H1 (cell line): ENCODE measurements at regions not wholly inside any gene's neighbourhood (a gene's known extent, or its start where the extent isn't known, plus 50 kb on each side); places are given as distances from the start of the nearest gene placed in this dataset.

Experiments used
- CTCF ChIA-PET: fragments of 300-600 bp; sonication (Branson Sonifier 250); formaldehyde crosslinking; loops from one replicate; lab custom pipeline; 2021; ENCODE audit not compliant: partially characterized antibody; lab: Charles Lee
- POLR2A ChIA-PET: fragments of 300-600 bp; sonication (Branson Sonifier 250); formaldehyde crosslinking; loops from one replicate; lab custom pipeline; 2021; ENCODE audit warnings: inconsistent platforms; ENCODE audit not compliant: partially characterized antibody; lab: Charles Lee
- DNase-seq, 2 experiments: peaks; one replicate each; pipeline versions ENCODE4 v3.0.0 to v3.0.0-alpha.2; 2010 to 2022; ENCODE audit warnings: low spot score in 2 of 2, low read depth in 1 of 2, mixed read lengths in 1 of 2
- FAIRE-seq: peaks from 2 replicates; lab custom pipeline; 2011; peaks lifted over from hg19 to GRCh38; lab: Jason Lieb, UNC
- H2AFZ ChIP-seq: 2 replicates; pipeline ENCODE4 v1.8.1; 2012; ENCODE audit warnings: low read length, inconsistent platforms
- H2AK5ac ChIP-seq: 2 replicates; pipeline ENCODE4 v1.6.1; 2013; ENCODE audit warnings: low read depth, low read length
- H2BK120ac ChIP-seq: replicated peaks from 2 replicates; pipeline ENCODE3; 2013; ENCODE audit warnings: low read depth, low read length, inconsistent platforms
- H2BK12ac ChIP-seq: 2 replicates; pipeline ENCODE4 v1.6.1; 2013; ENCODE audit warnings: low read depth, low read length
- H2BK15ac ChIP-seq: 2 replicates; pipeline ENCODE4 v1.6.1; 2013; ENCODE audit warnings: low read length
- H2BK20ac ChIP-seq: 2 replicates; pipeline ENCODE4 v1.6.1; 2013; ENCODE audit warnings: low read length
- H2BK5ac ChIP-seq: 2 replicates; pipeline ENCODE4 v1.6.1; 2013; ENCODE audit warnings: low read depth, low read length
- H3K14ac ChIP-seq: 2 replicates; pipeline ENCODE4 v1.6.1; 2013; ENCODE audit warnings: inconsistent platforms; ENCODE audit not compliant: insufficient read length
- H3K18ac ChIP-seq: 2 replicates; pipeline ENCODE4 v1.6.1; 2013; ENCODE audit warnings: low read length; ENCODE audit errors: extremely low read depth
- H3K23ac ChIP-seq: 2 replicates; pipeline ENCODE4 v1.6.1; 2013; ENCODE audit warnings: inconsistent platforms; ENCODE audit not compliant: insufficient read length
- H3K23me2 ChIP-seq: 2 replicates; pipeline ENCODE4 v1.6.1; 2013; ENCODE audit warnings: low read depth, low read length
- H3K27ac ChIP-seq: 2 replicates; pipeline ENCODE4 v1.6.1; 2011; ENCODE audit warnings: low read depth, low read length, inconsistent platforms
- H3K27me3 ChIP-seq, 4 experiments: replicated peaks in 1 of 4; 1 replicate in 1 of 4; 2 replicates in 3 of 4; pipeline versions ENCODE4 v1.6.1 to v1.8.1; 2011 to 2013; ENCODE audit warnings: low read length in 3 of 4, mild to moderate bottlenecking in 3 of 4, inconsistent platforms in 2 of 4, mixed read lengths in 2 of 4, moderate library complexity in 1 of 4; ENCODE audit not compliant: control insufficient read depth in 3 of 4, insufficient read depth in 3 of 4; ENCODE audit errors: extremely low read depth in 1 of 4
- H3K36me3 ChIP-seq, 4 experiments: 2 replicates each; pipeline versions ENCODE4 v1.6.1 to v1.8.1; 2011 to 2013; ENCODE audit warnings: mild to moderate bottlenecking in 4 of 4, low read length in 3 of 4, moderate library complexity in 2 of 4, control low read depth in 1 of 4, inconsistent platforms in 1 of 4; ENCODE audit not compliant: insufficient read depth in 4 of 4, control insufficient read depth in 2 of 4
- H3K4ac ChIP-seq: replicated peaks from 2 replicates; pipeline ENCODE3; 2013; ENCODE audit warnings: low read length, low read depth, mixed read lengths, inconsistent platforms; ENCODE audit not compliant: insufficient read length
- H3K4me1 ChIP-seq, 4 experiments: replicated peaks in 1 of 4; 1 replicate in 1 of 4; 2 replicates in 3 of 4; pipeline versions ENCODE4 v1.6.1 to v1.8.1; 2011 to 2013; ENCODE audit warnings: low read length in 3 of 4, inconsistent platforms in 2 of 4, mixed read lengths in 1 of 4; ENCODE audit not compliant: insufficient read depth in 4 of 4, control insufficient read depth in 3 of 4
- H3K4me2 ChIP-seq, 2 experiments: 2 replicates each; pipeline versions ENCODE4 v1.6.1 to v1.8.1; 2011 to 2013; ENCODE audit warnings: low read depth in 2 of 2, low read length in 2 of 2, control low read depth in 1 of 2, inconsistent platforms in 1 of 2, mild to moderate bottlenecking in 1 of 2; ENCODE audit not compliant: insufficient read depth in 1 of 2
- H3K4me3 ChIP-seq, 4 experiments: fragments of 200-600, 300-600 bp in 1 of 4; sonication (generic), shearing (Covaris generic), sonication (Bioruptor Twin) in 1 of 4; 2 replicates each; pipeline versions ENCODE4 v1.5.1 to v1.8.1; 2011 to 2016; ENCODE audit warnings: low read length in 4 of 4, low read depth in 3 of 4, control low read depth in 2 of 4, inconsistent platforms in 2 of 4, mild to moderate bottlenecking in 2 of 4, mixed read lengths in 1 of 4, moderate library complexity in 1 of 4; ENCODE audit not compliant: insufficient read depth in 2 of 4; ENCODE audit errors: extremely low read depth in 1 of 4
- H3K56ac ChIP-seq: replicated peaks from 2 replicates; pipeline ENCODE3; 2013; ENCODE audit warnings: low read depth, mild to moderate bottlenecking, mixed read lengths, low read length, inconsistent platforms; ENCODE audit not compliant: insufficient read length
- H3K79me1 ChIP-seq: 2 replicates; pipeline ENCODE4 v1.6.1; 2013; ENCODE audit warnings: low read depth, low read length, control low read depth
- H3K79me2 ChIP-seq, 2 experiments: 2 replicates each; pipeline versions ENCODE4 v1.6.1 to v1.8.1; 2012 to 2013; ENCODE audit warnings: low read length in 2 of 2, mild to moderate bottlenecking in 2 of 2, inconsistent platforms in 1 of 2; ENCODE audit not compliant: insufficient read depth in 2 of 2, control insufficient read depth in 1 of 2
- H3K9ac ChIP-seq, 4 experiments: replicated peaks in 1 of 4; 1 replicate in 1 of 4; 2 replicates in 3 of 4; pipeline versions ENCODE4 v1.6.1 to v1.8.1; 2011 to 2013; ENCODE audit warnings: low read depth in 3 of 4, low read length in 3 of 4, control low read depth in 2 of 4, mild to moderate bottlenecking in 2 of 4, moderate library complexity in 2 of 4, inconsistent platforms in 1 of 4; ENCODE audit errors: extremely low read depth in 1 of 4
- H3K9me3 ChIP-seq, 2 experiments: 2 replicates each; pipeline versions ENCODE4 v1.6.1 to v1.8.1; 2012 to 2013; ENCODE audit warnings: mild to moderate bottlenecking in 2 of 2, moderate library complexity in 2 of 2, control low read depth in 1 of 2, inconsistent platforms in 1 of 2, low read depth in 1 of 2, low read length in 1 of 2, mixed read lengths in 1 of 2; ENCODE audit not compliant: insufficient read depth in 2 of 2
- H4K20me1 ChIP-seq, 2 experiments: replicated peaks in 1 of 2; 2 replicates each; pipeline versions ENCODE3 to v1.8.1; 2011 to 2013; ENCODE audit warnings: inconsistent platforms in 2 of 2, low read length in 2 of 2, mild to moderate bottlenecking in 1 of 2; ENCODE audit not compliant: insufficient read depth in 2 of 2, control insufficient read depth in 1 of 2
- H4K5ac ChIP-seq: 2 replicates; pipeline ENCODE4 v1.6.1; 2013; ENCODE audit warnings: low read length, low read depth, mixed read lengths, inconsistent platforms; ENCODE audit not compliant: insufficient read length
- H4K8ac ChIP-seq: 2 replicates; pipeline ENCODE4 v1.8.0; 2013; ENCODE audit warnings: mild to moderate bottlenecking, moderate library complexity, low read length, inconsistent platforms; ENCODE audit not compliant: insufficient read depth; ENCODE audit errors: extremely low read depth
- H4K91ac ChIP-seq: replicated peaks from 2 replicates; pipeline ENCODE3; 2013; ENCODE audit warnings: low read length, mixed read lengths, inconsistent platforms; ENCODE audit not compliant: insufficient read length
- EZH2 ChIP-seq: fragments of 200-600 bp; sonication (generic); IDR thresholded peaks from 2 replicates; pipeline ENCODE4 v1.7.1; 2012; ENCODE audit warnings: low read depth, mild to moderate bottlenecking, moderate library complexity, low read length, inconsistent platforms; ENCODE audit not compliant: severe bottlenecking
- GABPA ChIP-seq: IDR thresholded peaks from 2 replicates; pipeline ENCODE4 v1.6.1; 2011; ENCODE audit warnings: mild to moderate bottlenecking, low read length, moderate library complexity, borderline replicate concordance; ENCODE audit not compliant: insufficient read depth
- KDM5A ChIP-seq: fragments of 200-600 bp; IDR thresholded peaks from 2 replicates; pipeline ENCODE4 v1.7.1; 2012; ENCODE audit warnings: mild to moderate bottlenecking, low read length, inconsistent platforms, mixed read lengths
- SIX5 ChIP-seq: IDR thresholded peaks from 2 replicates; pipeline ENCODE4 v1.6.1; 2011; ENCODE audit warnings: mild to moderate bottlenecking, low read depth, low read length
- SP4 ChIP-seq: IDR thresholded peaks from 2 replicates; pipeline ENCODE4 v1.6.1; 2012; ENCODE audit warnings: low read length, inconsistent platforms
- SRF ChIP-seq: IDR thresholded peaks from 2 replicates; pipeline ENCODE4 v1.6.1; 2011; ENCODE audit warnings: mild to moderate bottlenecking, low read depth, low read length, moderate library complexity
- SUZ12 ChIP-seq: fragments of 200-600 bp; sonication (generic); IDR thresholded peaks from 2 replicates; pipeline ENCODE4 v1.6.1; 2012; ENCODE audit warnings: mild to moderate bottlenecking, inconsistent platforms, low read length, moderate library complexity, mixed read lengths
- TEAD4 ChIP-seq: IDR thresholded peaks from 2 replicates; pipeline ENCODE4 v1.6.1; 2012; ENCODE audit warnings: low read depth, low read length, inconsistent platforms, mixed read lengths

DNA sequence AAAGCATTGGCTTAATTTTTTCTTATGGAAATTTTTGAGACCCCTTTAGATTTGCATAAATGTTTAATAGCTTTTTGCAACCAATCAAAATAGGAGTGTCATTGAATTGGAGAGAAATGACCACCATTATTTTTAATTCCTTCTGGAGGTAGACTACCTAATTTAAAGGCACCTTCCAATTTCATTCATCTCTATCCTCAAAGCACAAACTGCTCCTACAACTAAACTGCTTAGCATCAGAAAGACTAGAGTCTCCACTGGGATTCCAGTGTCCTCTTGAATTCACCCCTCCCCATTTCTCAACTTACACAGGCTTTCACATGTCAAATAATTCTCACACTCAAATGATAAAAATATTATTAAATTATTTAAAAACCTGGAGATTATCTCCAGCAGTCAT, 168.4 kb downstream of the RPS29 start:
- ChIA-PET CTCF (interaction anchor here (0.7 kb wide), 1 partner anchor 1529 kb away, joined by 3 read pairs; no protein-coding TSS in a partner anchor), POLR2A (interaction anchor here (0.6 kb wide), 1 partner anchor 9 kb away, joined by 3 read pairs; no protein-coding TSS in a partner anchor)
- H3K4me2 ChIP-seq = 0 out of 4 replicates have a peak overlapping the region, but pooled peaks of 1 of the 2 experiments have one; percentile 30
- no peak overlapping the region for H2BK20ac ChIP-seq
- H4K91ac ChIP-seq = no peak overlapping the region
- H3K14ac ChIP-seq = no peak overlapping the region
- no peak overlapping the region for H2BK15ac ChIP-seq
- H4K20me1 ChIP-seq = no peaks in the 10 kb centered on the region
- no peaks in the 10 kb centered on the region for H3K27me3 ChIP-seq
- no peak overlapping the region for H2BK5ac ChIP-seq
- no peak overlapping the region for H4K8ac ChIP-seq
- no peak overlapping the region for H2BK12ac ChIP-seq
- H3K36me3 ChIP-seq = no peaks in the 10 kb centered on the region
- H3K23ac ChIP-seq = no peak overlapping the region
- H3K4me1 ChIP-seq = peaks cover 0 to 6% (median 3%) of the 10 kb centered on the region in 4 experiments; a peak in 3 of 7 replicates
- H3K4me3 ChIP-seq = peak overlapping the region in 1 of 4 experiments; percentile 30; a peak in 1 of 8 replicates
- H3K56ac ChIP-seq = no peak overlapping the region
- no peak overlapping the region for H2BK120ac ChIP-seq
- TF ChIP-seq SIX5 = no peak
- no peak for TF ChIP-seq EZH2
- TF ChIP-seq TEAD4 = no peak
- no peak for TF ChIP-seq SP4
- TF ChIP-seq SRF = no peak
- TF ChIP-seq SUZ12 = no peak
- TF ChIP-seq GABPA = no peak
- no peak for TF ChIP-seq KDM5A
- no peak overlapping the region for H3K18ac ChIP-seq
- H3K9me3 ChIP-seq = no peaks in the 10 kb centered on the region
- H2AFZ ChIP-seq = no peak overlapping the region
- DNase-seq = no peak
- no peak overlapping the region for H3K27ac ChIP-seq
- H3K9ac ChIP-seq = no peak overlapping the region
- no peak overlapping the region for H2AK5ac ChIP-seq
- no peaks in the 10 kb centered on the region for H3K79me1 ChIP-seq
- no peaks in the 10 kb centered on the region for H3K23me2 ChIP-seq
- no peak for FAIRE-seq
- no peak overlapping the region for H4K5ac ChIP-seq
- no peak overlapping the region for H3K4ac ChIP-seq
- H3K79me2 ChIP-seq = no peaks in the 10 kb centered on the region
